ENCODE measurements at regions not wholly inside any gene's neighbourhood (a gene's known extent, or its start where the extent isn't known, plus 50 kb on each side); places are given as distances from the start of the nearest gene placed in this dataset.

DNA sequence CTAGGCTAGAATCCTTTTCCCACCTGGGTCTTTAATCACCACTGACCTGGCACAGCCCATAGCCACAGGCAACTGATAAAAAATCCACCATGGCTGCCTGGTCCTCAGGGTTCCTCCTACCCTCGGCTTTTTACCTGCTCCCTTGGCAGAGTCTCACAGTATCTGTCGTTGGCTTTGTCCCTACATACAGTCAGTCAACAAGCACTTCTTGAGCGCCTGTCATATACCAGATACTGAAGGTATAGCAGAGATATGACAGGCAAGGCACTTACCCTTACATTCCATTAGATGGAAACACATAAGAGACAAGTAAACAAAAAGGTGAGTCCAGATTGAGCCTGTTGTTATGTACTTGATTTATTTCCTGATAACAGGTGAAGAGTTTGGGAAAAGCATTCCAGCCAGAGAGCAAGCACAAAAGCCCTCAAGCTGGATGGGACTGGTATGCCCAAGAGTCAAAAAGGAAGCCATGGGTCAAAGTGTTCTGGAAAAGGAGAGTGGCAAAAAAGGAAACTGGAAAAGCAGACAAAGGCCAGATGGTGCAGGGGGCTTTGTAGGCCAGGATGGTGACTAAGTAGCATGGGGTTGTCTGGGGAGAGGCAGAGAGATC, 247.0 kb downstream of the CHD9NB start:
- TF ChIP-seq POLR2AphosphoS5 (IDR thresholded peaks at IDR 0.05; ENCODE audit: low read length) (no peak), LARP7 (IDR thresholded peaks at IDR 0.05) (no peak)
- TF ChIP-seq, protein P1, sequence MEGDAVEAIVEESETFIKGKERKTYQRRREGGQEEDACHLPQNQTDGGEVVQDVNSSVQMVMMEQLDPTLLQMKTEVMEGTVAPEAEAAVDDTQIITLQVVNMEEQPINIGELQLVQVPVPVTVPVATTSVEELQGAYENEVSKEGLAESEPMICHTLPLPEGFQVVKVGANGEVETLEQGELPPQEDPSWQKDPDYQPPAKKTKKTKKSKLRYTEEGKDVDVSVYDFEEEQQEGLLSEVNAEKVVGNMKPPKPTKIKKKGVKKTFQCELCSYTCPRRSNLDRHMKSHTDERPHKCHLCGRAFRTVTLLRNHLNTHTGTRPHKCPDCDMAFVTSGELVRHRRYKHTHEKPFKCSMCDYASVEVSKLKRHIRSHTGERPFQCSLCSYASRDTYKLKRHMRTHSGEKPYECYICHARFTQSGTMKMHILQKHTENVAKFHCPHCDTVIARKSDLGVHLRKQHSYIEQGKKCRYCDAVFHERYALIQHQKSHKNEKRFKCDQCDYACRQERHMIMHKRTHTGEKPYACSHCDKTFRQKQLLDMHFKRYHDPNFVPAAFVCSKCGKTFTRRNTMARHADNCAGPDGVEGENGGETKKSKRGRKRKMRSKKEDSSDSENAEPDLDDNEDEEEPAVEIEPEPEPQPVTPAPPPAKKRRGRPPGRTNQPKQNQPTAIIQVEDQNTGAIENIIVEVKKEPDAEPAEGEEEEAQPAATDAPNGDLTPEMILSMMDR (IDR thresholded peaks at IDR 0.05 in 2 of 3, conservative IDR thresholded peaks at IDR 0.05 in 1 of 3; ENCODE audit: control insufficient read depth in 2 of 3, extremely low read depth in 1 of 3, insufficient read depth in 1 of 3, low read depth in 3 of 3, low read length in 3 of 3) = no peak

Data from GM12878 (cell line).